NCI-H526 treated with DMSO at 0.1 percent for 48 hours (cell line): ENCODE measurements at regions not wholly inside any gene's neighbourhood (a gene's known extent, or its start where the extent isn't known, plus 50 kb on each side); places are given as distances from the start of the nearest gene placed in this dataset.

Experiments
- DNase-seq: peaks from one replicate; lab custom pipeline; 2025; lab: John Stamatoyannopoulos, UW

GRCh38 chr2:16081316-16082200, 141.2 kb downstream of the MYCN start:
- no peak for DNase-seq

- DNase-seq = no peak
Measured at GRCh38 chr2:16080516-16080915, 140.2 kb downstream of the MYCN start.

- no peak for DNase-seq
Measured at GRCh38 chr2:16080071-16080470, 139.7 kb downstream of the MYCN start.

DNA sequence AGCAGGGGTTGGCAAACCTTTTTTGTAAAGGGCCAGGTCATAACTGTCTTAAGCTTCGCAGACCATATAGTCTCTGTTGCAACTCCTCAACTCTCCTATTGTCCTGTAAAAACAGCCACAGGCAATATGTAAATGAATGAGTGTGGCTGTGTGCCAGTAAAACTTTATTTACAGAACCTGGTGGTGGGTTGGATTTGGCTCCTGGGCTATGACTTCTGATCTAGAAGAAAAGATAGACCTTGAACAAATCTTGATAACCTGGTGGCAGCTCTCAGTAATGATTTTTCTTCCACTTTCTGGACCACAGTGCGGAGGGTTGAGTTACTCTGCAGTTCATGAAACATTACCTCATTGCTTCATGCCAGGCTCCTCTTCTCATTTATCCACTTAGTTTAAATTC, 139.3 kb downstream of the MYCN start:
- peak; percentile 100 for DNase-seq

GRCh38 chr2:16077601-16078000, 137.3 kb downstream of the MYCN start:
- no peak for DNase-seq

GRCh38 chr2:16076911-16077310, 136.6 kb downstream of the MYCN start:
- DNase-seq = peak; percentile 100

GRCh38 chr2:16075045-16076012, 135.0 kb downstream of the MYCN start:
- no peak for DNase-seq

- DNase-seq = no peak
Measured at GRCh38 chr2:16073921-16074425, 133.6 kb downstream of the MYCN start.

DNA sequence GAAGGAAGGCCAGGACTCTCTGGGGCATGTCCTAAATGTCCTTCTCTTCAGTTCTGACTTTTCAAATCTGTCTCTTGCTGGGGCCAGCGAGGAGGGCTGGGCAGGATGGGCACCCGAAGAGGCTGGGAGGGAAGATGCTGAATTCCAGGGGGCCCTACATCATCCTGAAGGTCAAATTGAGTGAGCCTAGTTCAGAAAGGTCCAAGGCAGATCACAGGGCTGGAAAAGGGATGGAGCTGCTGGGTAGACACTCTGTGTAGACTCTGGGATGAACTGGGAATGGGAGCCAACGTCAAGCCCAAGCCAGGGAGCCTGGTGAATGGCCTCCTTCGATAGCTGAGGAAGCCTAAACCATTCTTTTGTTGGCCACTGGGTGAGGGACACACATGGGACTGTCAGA, 133.1 kb downstream of the MYCN start:
- no peak for DNase-seq

- no peak for DNase-seq
Measured at GRCh38 chr2:16072638-16073290, 132.4 kb downstream of the MYCN start.

DNA sequence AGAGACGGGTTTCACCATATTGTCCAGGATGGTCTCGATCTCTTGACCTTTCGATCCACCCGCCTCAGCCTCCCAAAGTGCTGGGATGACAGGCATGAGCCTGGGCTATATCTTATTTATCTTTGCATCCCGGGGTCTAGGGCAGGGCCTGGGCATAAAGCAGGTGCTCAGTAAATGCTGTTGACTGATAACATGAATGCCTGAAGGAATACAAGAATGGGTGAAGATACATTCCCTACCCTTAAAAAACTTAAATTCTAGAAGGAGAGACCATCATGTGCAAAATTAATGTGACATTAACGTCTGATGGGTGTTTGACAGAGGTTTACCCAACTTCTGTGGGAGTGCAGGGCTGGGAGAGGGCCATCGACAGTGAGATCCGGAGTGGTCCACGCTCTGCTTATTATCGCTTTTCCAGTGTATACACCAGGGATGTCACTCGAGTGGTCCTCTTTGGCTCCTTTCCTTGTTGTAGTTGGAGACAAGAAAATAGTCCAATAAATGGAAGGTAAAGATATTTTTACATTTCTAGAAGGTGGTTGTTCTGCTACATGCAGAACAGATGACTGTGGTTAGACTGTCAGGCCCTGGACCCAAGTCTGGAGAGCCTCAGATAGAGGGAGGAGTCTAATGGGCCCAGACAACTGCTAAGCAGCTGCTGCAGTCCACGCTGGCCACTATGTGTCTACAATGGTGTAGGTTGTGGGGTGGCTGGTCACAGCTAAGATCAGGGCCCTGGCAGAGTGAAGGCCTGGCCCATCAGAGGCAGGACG, 131.7 kb downstream of the MYCN start:
- no peak for DNase-seq

DNA sequence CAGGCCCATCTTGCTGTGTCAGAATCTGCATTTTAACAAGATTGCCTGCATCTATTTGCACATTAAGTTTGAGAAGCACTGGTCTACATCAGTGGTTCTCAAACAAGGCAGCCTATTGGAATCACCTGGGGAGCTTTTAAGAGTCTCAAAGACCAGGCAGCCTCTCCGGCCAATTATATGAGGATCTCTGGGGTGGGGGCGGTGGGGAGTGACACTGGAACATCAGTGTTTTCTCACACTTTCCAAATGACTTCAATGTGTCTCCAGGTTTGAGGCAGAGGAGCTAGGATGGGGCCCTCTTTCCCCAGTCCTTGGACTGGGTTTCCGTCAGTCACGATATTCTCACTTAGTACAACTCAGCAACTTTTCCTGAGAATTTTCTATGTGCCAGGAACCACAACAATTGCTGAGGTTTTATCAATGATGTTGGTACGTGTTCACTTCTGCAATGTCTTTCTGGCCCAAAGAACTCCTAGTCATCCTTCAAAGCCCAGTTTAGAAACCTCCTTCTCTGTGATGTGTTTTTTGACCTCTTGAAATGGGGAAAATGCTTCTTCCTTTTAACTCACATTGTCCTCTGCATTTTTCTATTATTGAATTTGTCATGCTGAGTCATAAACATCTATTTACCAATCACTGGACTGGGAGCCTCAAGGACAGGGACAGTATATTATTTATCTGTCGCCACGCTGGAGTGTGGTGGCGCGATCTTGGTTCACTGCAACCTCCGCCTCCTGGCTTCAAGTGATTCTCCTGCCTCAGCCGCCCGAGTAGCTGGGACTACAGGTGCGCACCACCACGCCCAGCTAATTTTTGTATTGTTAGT, 130.9 kb downstream of the MYCN start:
- no peak for DNase-seq

DNA sequence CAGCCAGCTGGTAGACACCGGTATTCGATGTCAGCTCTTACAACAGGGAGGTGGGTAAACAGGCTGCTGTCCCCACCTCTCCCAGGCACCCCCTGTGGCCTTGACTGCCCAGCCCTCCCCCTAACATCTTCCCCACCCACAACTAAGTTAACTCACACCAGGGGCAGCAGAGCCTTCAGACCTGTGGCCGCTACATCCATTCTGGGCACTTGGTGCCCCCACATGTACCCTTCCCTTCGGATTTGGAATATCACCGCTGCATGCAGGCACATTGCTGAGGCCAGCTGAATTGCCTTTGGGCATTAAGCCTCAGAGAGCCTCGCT, 130.3 kb downstream of the MYCN start:
- DNase-seq = no peak

DNA sequence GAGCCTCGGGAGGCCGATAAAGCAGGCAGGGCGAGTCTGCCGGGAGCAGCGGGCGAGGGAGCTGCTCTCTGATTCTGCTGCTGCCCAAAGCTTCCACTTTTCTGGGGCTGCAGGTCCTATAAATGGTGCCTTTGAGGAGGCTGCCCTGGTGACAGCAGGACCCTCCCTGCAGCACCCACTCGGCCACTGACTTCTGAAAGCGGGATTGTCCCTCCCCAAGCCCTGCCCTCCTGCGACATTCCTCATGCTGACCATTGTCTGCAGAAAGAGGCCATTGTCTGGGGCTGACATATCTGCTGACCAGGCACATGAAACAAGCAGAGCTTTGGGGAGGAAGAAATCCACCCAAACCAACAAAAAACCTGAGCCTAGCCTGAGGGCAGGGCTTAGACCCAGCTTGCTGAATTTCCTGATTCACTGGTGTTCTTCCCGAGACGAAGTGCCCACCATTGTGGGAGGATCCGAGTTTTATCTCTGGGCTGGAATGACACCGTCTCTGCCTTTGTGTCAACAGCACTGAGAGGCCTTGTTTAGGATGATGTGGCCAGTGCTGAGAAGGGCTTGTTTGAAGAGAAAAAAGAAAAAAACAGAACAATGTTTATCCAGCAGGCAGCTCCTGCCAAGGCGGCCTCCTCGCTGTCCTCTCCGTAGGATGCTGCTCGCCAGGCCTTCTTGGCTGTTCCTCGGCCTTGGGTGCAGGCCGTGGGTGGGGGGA, 129.7 kb downstream of the MYCN start:
- DNase-seq = no peak

DNA sequence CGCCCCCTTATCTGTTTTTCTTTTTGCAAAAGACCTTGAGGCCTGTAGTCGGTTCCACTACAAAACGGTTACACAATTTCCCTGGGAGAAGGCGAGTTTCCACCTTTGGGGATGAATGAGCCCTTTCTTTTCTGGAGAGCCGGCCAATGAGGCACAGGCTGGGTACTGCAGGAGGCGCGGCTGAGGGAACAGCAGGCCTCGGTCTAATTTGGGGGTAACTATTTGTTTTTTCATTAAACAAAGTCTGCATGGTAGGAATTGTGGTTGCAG, 129.2 kb downstream of the MYCN start:
- peak; percentile 100 for DNase-seq

GRCh38 chr2:16068552-16068940, 128.2 kb downstream of the MYCN start:
- no peak for DNase-seq

DNA sequence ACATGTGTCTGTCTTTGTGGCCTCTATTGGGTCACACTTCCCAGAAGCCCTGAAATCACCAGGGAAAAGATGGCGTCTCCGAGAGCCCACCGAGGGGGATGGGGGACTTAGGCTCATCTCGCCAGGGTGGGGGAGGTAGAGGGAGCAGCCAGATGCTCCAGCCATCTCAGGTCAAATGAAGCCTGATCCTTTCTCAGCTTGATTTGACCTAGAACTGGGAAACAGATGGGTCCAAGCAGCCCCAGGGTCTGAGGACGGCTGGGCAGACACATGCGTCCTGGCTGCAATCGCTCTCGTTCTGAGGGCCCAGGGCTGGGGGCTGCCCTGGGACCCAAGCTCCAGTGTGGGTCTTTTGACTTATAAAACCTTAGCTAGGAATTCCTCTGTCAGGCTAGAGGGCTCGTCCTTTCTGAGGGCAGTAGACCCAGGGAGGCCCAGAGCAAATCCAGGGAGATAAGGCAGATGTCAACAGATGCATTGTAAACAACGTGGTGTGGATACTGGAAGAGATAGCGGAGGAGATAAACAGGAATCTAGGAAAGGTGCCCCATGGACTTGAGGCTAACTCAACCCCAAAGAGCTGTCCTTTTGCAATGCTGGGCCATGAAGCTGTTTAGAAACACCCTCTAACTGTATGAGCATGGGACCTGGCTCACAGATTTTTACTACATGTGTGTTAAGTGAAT, 127.7 kb downstream of the MYCN start:
- DNase-seq = no peak

GRCh38 chr2:16067444-16067843, 127.1 kb downstream of the MYCN start:
- DNase-seq = no peak

GRCh38 chr2:16067037-16067406, 126.7 kb downstream of the MYCN start:
- no peak for DNase-seq
